ENCODE measurements at regions not wholly inside any gene's neighbourhood (a gene's known extent, or its start where the extent isn't known, plus 50 kb on each side); places are given as distances from the start of the nearest gene placed in this dataset.

DNA sequence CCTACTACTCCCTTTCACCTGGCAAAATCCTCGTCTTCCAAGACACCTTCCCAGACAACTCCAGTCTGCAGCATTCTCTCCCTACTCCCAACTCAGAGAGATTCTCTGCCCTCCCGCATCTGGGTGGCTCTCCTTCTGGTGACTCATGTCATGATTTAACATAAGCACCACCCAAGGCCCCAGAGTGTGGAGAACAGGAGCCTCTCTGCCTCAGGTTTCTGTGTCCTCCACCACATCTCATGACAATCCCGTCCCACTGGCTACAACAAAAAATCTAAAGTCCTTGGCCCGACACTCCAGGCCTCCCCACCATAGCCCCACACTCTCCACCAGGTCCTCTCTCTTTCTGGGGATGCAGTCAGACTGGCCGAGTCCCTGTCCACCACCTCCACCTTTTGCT is 197.1 kb downstream of the BCL11A start:
- TF ChIP-seq, protein P1, sequence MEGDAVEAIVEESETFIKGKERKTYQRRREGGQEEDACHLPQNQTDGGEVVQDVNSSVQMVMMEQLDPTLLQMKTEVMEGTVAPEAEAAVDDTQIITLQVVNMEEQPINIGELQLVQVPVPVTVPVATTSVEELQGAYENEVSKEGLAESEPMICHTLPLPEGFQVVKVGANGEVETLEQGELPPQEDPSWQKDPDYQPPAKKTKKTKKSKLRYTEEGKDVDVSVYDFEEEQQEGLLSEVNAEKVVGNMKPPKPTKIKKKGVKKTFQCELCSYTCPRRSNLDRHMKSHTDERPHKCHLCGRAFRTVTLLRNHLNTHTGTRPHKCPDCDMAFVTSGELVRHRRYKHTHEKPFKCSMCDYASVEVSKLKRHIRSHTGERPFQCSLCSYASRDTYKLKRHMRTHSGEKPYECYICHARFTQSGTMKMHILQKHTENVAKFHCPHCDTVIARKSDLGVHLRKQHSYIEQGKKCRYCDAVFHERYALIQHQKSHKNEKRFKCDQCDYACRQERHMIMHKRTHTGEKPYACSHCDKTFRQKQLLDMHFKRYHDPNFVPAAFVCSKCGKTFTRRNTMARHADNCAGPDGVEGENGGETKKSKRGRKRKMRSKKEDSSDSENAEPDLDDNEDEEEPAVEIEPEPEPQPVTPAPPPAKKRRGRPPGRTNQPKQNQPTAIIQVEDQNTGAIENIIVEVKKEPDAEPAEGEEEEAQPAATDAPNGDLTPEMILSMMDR (IDR thresholded peaks at IDR 0.05; ENCODE audit: low read depth, low read length) = no peak
- no peak for TF ChIP-seq EZH2phosphoT487 (IDR thresholded peaks at IDR 0.05; ENCODE audit: low read depth)

All from OCI-LY3 (cell line).